HG02588 (cell line): ENCODE measurements at regions not wholly inside any gene's neighbourhood (a gene's known extent, or its start where the extent isn't known, plus 50 kb on each side); places are given as distances from the start of the nearest gene placed in this dataset.
"Not testable (repeated sequence)": the region's sequence is repeated elsewhere in the genome, so short reads cannot be mapped to it uniquely, and the experiment has no call there.

ENCODE experiments used
- ATAC-seq: cut with Tn5 transposase; IDR thresholded peaks from one replicate; pipeline ENCODE4 v1.9.1; 2021; ENCODE audit warnings: mild to moderate bottlenecking, moderate library complexity; ENCODE audit not compliant: unreplicated experiment

- no peak for ATAC-seq
Observed at GRCh38 chrX:96430756-96431455, 253.7 kb upstream of the DIAPH2 start.

- ATAC-seq, result no peak
Observed at GRCh38 chrX:96432647-96433046, 252.0 kb upstream of the DIAPH2 start.

DNA sequence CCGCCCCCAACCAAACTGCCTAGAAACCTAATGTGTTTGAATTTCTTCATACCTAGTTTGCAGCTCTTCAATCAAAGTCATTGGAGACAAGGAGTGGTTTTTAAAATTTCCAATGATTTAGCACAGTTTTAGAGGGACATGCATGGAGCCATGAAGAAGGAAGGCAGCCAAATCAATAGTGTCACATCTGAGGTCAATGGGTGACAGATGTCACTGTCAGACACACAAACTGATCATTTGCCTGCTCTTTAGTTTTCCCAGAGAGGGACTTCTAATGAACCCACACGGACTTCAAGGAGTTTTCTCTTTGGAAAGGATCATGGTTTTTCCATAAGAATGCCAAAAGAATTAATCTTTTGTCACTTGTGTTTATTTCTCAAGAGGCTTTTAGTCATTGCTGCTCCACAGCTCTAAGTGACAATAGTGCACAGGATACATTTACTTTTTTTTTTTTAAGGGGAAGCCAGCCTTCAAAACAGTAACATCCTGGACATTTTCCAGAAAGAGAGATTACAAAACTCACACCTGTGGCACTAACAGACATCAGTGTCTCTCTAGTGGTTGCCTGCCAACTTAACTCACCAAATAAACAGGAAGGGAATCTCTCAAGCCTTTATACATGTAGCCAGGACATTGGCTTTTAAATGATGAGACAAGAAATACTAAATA is 251.1 kb upstream of the DIAPH2 start:
- ATAC-seq, result no peak

DNA sequence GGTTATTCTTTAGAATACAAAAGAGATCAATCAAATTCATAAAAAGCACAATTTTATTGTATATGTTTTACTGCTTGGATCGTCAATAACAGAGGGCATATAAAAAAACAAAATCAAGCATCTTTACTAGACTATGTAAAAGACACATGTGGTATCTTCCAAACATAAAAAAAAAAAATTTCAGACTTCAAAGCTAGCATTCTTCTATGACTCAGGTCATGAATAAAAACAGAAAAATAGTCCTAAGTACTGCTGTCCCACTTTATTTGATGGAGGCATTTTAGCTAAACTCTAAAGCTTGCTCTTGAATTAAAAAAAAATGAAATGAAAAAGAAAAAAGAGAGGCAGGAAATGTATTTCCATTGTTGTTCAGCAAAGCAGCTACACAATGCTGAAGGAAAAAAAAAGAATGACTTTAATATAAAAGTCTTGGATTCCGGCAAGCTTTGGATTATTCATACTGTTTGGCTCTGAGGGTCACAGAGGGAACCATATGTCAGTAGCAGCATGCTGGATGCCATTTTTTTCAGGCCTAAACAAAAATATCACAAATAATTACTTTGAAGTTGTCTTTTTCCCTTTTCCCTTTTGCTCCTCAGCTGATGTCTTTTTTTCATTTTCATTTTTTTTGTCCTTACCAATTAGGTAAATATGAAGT is 249.1 kb upstream of the DIAPH2 start:
- ATAC-seq, result no peak

- ATAC-seq, result no peak
Observed at GRCh38 chrX:96436105-96436504, 248.5 kb upstream of the DIAPH2 start.

DNA sequence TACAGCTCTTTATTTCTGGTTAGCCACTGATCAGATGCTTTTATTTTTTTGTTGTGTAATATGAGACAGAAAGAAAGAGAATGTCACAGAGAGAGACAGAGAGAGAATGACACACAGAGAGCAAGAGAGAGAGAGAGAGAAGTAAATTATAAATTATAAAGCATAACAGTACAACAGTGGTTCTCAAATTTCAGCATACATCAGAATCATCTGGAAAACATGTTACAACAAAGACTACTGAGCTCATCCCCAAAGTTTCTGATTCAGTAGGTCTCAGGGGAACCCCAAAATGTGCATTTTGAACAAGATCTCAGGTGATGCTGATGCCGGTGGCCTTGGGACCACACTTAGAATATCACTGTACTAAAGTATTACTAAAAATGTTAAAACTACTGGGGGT is 245.8 kb upstream of the DIAPH2 start:
- no peak for ATAC-seq

GRCh38 chrX:96440941-96441340 is 243.7 kb upstream of the DIAPH2 start:
- no peak for ATAC-seq

DNA sequence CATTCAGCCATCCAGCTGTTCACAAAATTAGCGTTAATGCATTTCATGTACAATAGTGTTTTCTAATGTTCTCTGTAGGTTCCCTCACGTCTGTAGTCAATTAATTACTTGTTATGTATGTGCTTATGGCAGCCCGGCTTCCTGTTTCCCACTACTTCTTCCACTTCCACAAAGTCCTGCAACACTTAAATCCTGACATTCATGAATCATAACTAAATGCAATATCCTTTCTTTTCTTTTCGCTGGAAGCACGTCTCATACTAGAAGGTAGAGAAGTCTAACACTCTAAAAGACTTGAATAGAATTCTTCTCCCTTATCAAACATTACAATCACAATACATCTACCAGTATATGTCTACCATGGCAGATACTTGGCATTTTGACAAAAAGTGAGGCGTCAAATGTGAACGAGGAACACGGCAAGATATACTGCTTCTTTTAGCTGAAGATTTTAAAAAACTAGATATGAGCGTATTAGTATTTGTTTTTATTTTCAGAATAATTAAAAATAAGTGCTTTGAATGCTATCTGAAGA is 239.0 kb upstream of the DIAPH2 start:
- ATAC-seq, result no peak

- no peak for ATAC-seq
Observed at GRCh38 chrX:96446524-96446923, 238.1 kb upstream of the DIAPH2 start.

GRCh38 chrX:96447161-96447560 is 237.5 kb upstream of the DIAPH2 start:
- no peak for ATAC-seq

DNA sequence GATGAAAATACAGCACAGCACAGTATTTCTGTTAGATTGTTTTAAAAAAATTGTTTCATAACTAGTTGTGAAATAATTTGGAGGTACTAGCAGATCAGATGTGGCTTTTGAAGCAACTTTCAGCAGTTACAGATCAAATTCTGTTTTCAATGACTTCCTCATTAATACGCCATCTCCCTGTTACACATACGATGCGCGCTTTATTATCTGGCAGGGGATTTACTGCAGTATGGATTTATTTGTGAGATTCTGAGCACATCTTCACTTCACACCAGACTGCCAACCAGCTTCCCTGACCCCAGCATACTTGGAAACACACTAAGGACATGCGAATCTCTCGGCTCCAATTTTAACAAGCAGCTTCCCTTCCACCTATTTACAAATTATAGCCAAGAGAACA is 235.5 kb upstream of the DIAPH2 start:
- ATAC-seq, result no peak

- no peak for ATAC-seq
Observed at GRCh38 chrX:96449896-96450295, 234.7 kb upstream of the DIAPH2 start.

DNA sequence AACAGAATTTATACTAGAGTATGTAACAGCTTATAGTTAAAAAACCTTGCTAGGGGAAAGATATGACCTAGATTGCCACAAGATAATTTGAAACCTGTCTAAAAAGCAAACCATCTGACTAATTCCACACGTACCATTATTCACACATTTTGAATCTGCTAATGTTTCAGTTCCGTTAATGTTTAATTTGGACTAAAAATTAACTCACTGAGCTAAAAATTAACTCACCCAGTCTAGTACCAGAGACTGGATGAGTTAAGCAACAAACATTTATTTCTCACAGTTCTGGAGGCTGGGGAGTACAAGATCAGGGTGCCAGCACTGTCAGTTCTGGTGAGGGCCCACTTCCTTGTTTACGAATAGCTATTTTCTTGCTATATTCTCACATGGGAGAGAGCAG is 231.5 kb upstream of the DIAPH2 start:
- peak; percentile 81 for ATAC-seq

- ATAC-seq, result no peak
Observed at GRCh38 chrX:96455078-96455477, 229.6 kb upstream of the DIAPH2 start.

DNA sequence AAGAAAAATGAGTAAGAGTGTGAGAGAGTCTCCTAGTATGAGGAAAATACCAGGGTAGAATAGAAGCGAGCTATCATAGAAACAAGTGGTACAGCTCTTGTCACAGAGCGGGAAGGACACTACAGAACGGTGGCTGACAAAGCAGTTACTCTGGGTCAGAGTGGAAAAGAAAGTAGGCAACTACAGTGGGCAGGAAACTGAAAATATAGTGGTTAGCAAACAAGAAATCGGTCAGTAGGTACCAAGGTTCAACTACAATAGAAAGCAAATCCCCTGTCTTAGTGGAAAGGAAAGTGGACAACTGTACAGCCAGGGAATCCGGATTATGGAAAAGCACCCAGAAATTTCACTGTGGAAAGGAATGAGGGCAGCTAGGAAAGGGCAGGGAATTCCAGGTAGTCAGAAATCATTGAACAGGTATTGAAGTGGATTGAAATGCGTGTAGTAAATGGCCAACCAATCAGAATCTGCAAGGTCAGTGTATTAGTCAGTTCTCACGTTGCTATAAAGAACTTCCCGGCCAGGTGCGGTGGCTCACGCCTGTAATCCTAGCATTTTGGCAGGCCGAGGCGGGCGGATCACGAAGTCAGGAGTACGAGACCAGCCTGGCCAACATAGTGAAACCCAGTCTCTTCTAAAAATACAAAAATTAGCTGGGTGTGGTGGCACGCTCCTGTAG is 219.6 kb upstream of the DIAPH2 start:
- ATAC-seq, result no peak

- ATAC-seq, result no peak
Observed at GRCh38 chrX:96474029-96474740, 210.5 kb upstream of the DIAPH2 start.

DNA sequence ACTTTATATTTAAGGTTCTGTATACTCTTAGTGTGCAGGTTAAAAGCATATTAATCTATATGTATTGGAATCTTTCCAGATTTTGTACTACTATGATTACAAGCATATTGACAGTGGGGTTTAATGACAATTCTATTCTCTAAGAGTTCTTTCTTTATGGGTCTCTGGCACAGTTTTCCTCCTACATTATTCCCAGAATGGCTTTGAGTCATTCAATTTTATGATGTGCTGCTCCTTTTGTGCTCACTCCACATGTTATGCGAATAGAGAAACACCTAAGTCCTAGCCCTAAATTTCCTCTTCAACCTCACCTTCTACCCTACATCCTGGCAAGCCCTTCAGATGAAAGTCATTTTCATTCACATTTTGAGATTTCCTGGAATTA is 209.9 kb upstream of the DIAPH2 start:
- no peak for ATAC-seq

GRCh38 chrX:96480081-96480480 is 204.6 kb upstream of the DIAPH2 start:
- no peak for ATAC-seq

- ATAC-seq, result no peak
Observed at GRCh38 chrX:96481831-96482230, 202.8 kb upstream of the DIAPH2 start.

DNA sequence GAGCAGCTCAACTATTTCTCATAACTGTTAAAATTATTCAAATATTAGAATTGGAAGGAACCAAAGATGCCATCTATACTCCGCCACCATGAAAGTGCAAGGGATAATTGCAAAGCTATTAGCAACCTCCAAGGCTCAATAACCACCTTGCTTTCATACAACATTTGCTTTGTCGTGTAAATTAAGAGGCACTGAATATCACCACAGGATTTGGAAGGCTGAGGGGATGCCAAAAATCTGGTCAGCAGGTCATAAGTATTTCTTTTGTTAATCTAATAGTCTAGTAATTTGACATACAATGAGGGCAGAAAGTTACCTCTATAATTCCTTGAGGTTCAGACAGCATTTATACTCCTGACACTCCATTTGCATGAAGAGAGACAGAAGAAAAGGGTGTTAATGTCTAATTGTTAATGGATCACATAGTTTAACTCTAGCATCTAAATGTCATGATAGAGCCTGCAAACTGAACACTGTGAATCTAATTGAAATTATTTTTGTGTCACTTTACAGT is 200.9 kb upstream of the DIAPH2 start:
- no peak for ATAC-seq

DNA sequence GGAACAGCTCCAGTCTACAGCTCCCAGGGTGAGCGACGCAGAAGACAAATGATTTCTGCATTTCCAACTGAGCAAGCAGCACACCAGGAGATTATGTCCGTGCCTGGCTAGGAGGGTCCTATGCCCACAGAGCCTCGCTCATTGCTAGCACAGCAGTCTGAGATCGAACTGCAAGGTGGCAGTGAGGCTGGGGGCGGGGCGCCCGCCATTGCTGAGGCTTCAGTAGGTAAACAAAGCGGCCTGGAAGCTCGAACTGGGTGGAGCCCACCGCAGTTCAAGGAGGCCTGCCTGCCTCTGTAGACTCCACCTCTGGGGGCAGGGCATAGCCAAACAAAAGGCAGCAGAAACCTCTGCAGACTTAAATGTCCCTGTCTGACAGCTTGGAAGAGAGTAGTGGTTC is 198.0 kb upstream of the DIAPH2 start:
- ATAC-seq, result not testable (repeated sequence)
